ENCODE measurements at regions not wholly inside any gene's neighbourhood (a gene's known extent, or its start where the extent isn't known, plus 50 kb on each side); places are given as distances from the start of the nearest gene placed in this dataset.

- no peak overlapping the region for H3K27ac Mint-ChIP-seq
- no peaks in the 10 kb centered on the region for H3K9me3 Mint-ChIP-seq
- H3K36me3 Mint-ChIP-seq (ENCODE audit: low read depth) = no peaks in the 10 kb centered on the region
- H3K4me1 Mint-ChIP-seq (ENCODE audit: low read depth) = no peaks in the 10 kb centered on the region
- H3K27me3 Mint-ChIP-seq (ENCODE audit: insufficient read depth) = no peaks in the 10 kb centered on the region
- H3K4me3 Mint-ChIP-seq = no peak overlapping the region
- no peak for TF ChIP-seq CTCF (IDR thresholded peaks at IDR 0.05)
- DNase-seq = no peak
Measured at GRCh38 chr4:66640233-66640990, 904.9 kb downstream of the CENPC start.

- Mint-ChIP-seq H3K4me3 (no peak overlapping the region), H3K36me3 (ENCODE audit: low read depth) (no peaks in the 10 kb centered on the region), H3K4me1 (ENCODE audit: low read depth) (no peaks in the 10 kb centered on the region), H3K9me3 (0 out of 2 replicates have a peak, but pooled peaks cover 3% of the 10 kb centered on the region), H3K27ac (no peak overlapping the region), H3K27me3 (ENCODE audit: insufficient read depth) (no peaks in the 10 kb centered on the region)
- no peak for DNase-seq
- no peak for TF ChIP-seq CTCF (IDR thresholded peaks at IDR 0.05)
Measured at GRCh38 chr4:66639361-66639760, 905.9 kb downstream of the CENPC start.

- H3K4me1 Mint-ChIP-seq (ENCODE audit: low read depth) = no peaks in the 10 kb centered on the region
- no peaks in the 10 kb centered on the region; the same call in 1 of the 2 replicates for H3K27me3 Mint-ChIP-seq (ENCODE audit: insufficient read depth)
- no peak overlapping the region for H3K27ac Mint-ChIP-seq
- H3K9me3 Mint-ChIP-seq = 0 out of 2 replicates have a peak, but pooled peaks cover 3% of the 10 kb centered on the region
- TF ChIP-seq CTCF (IDR thresholded peaks at IDR 0.05) = no peak
- DNase-seq = no peak
- no peak overlapping the region for H3K4me3 Mint-ChIP-seq
- H3K36me3 Mint-ChIP-seq (ENCODE audit: low read depth) = no peaks in the 10 kb centered on the region
Measured at GRCh38 chr4:66636349-66636748, 909.0 kb downstream of the CENPC start.

GRCh38 chr4:66633477-66633876 lies 911.8 kb downstream of the CENPC start:
- Mint-ChIP-seq H3K27ac (no peak overlapping the region), H3K4me1 (ENCODE audit: low read depth) (no peaks in the 10 kb centered on the region), H3K4me3 (no peak overlapping the region), H3K36me3 (ENCODE audit: low read depth) (no peaks in the 10 kb centered on the region), H3K9me3 (0 out of 2 replicates have a peak, but pooled peaks cover 3% of the 10 kb centered on the region), H3K27me3 (ENCODE audit: insufficient read depth) (no peaks in the 10 kb centered on the region; the same call in 1 of the 2 replicates)
- DNase-seq = no peak
- TF ChIP-seq CTCF (IDR thresholded peaks at IDR 0.05) = no peak

GRCh38 chr4:66629927-66630326 lies 915.4 kb downstream of the CENPC start:
- Mint-ChIP-seq H3K27me3 (ENCODE audit: insufficient read depth) (no peaks in the 10 kb centered on the region; the same call in 1 of the 2 replicates), H3K36me3 (ENCODE audit: low read depth) (no peaks in the 10 kb centered on the region), H3K27ac (no peak overlapping the region), H3K4me3 (no peak overlapping the region), H3K4me1 (ENCODE audit: low read depth) (no peaks in the 10 kb centered on the region), H3K9me3 (0 out of 2 replicates have a peak, but pooled peaks cover 3% of the 10 kb centered on the region)
- no peak for DNase-seq
- TF ChIP-seq CTCF (IDR thresholded peaks at IDR 0.05) = no peak
